NOMO-1 treated with DMSO at 0.1 percent for 48 hours (cell line): ENCODE measurements at regions not wholly inside any gene's neighbourhood (a gene's known extent, or its start where the extent isn't known, plus 50 kb on each side); places are given as distances from the start of the nearest gene placed in this dataset.

ENCODE experiments used
- DNase-seq: peaks from one replicate; lab custom pipeline; 2025; ENCODE audit not compliant: unreplicated experiment; lab: John Stamatoyannopoulos, UW

GRCh38 chr1:68293609-68294366 is 61.5 kb upstream of the WLS start:
- DNase-seq, result no peak

DNA sequence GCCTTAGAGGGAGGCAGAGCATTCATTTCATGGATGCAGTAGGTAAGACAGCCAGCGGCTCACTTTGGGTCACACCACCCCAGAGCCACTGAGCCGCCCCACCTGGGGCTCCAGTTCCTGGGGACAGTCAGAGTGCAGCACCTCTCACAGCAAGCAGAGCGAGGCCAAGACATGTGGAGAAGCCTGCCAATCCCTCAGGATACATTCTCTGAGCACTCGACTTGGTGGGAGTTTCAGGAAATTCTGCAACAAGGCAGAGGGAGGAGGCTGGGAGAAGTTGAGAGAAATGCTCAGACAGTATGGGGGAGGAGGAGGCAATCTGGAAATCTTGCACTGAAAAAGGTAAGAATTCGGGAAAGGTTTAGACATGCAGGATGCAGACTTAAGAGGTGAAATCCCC is 60.8 kb upstream of the WLS start:
- DNase-seq, result no peak

- peak; percentile 44 for DNase-seq
These were observed 59.5 kb upstream of the WLS start for GRCh38 chr1:68291688-68292384.

GRCh38 chr1:68287241-68287640 is 54.9 kb upstream of the WLS start:
- DNase-seq, result no peak

- DNase-seq, result no peak
These were observed 52.7 kb upstream of the WLS start for GRCh38 chr1:68285046-68285445.

DNA sequence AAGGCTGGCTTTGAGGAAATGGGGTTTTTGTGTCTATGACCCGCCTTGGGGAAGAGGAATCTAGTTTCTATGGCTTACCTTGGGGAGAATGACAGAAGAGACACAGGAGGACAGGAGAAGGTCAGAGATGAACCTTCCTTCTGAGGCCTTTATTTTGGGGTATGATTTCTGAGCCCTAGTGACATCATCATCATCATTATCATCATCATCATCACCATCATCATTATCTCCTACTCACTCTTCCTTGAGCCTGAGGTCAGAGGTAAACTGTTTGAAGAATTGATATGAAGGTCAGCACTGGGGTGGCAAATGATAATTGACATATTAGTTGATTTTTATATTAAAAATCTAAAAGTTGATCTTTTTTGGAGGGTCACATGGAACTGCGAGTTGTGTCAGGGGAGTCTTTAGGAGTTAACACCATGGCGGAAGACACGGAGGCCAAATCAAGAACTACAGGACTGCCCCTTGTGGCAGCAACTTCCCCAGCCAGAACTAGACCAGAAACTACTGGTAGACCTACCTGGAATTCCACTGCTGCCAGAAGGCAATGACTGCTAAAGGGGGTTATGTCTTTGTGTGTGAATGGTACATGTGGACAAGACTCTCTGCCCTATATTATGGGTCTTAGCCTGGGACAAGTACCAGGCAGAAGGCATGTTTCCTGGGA is 49.8 kb upstream of the WLS start:
- DNase-seq, result no peak
